ENCODE measurements at regions not wholly inside any gene's neighbourhood (a gene's known extent, or its start where the extent isn't known, plus 50 kb on each side); places are given as distances from the start of the nearest gene placed in this dataset.

GRCh38 chr3:159854500-159855124 lies 134.0 kb upstream of the IL12A start:
- no peak for TF ChIP-seq POLR2A (IDR thresholded peaks at IDR 0.05; ENCODE audit: low read length)
- TF ChIP-seq GATA1 (IDR thresholded peaks at IDR 0.05; ENCODE audit: low read depth, low read length) = no peak

Data from erythroblast (primary cell).